Myocyte (in vitro differentiated cells): ENCODE measurements at regions not wholly inside any gene's neighbourhood (a gene's known extent, or its start where the extent isn't known, plus 50 kb on each side); places are given as distances from the start of the nearest gene placed in this dataset.
"Not testable (repeated sequence)": the region's sequence is repeated elsewhere in the genome, so short reads cannot be mapped to it uniquely, and the experiment has no call there.

Experiments used
- DNase-seq: peaks from one replicate; pipeline ENCODE4 v3.0.0-alpha.2; 2012; ENCODE audit warnings: low read depth

DNA sequence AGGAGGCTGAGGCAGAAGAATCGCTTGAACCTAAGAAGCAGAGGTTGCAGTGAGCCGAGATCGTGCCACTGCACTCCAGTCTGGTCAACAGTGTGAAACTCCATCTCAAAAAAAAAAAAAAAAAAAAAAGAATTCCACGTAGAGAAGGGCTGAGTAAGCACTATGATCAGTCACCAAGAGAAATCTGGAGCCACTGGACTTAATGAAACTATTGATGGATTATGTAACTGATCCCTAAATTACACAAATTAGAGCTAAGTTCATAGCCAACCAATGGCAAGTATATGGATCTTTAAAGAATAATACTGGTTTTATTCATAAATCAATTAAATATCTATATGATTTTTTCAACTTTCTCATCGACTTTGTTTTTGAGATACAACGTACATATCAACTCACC lies 72.2 kb upstream of the ABLIM1 start:
- no peak for DNase-seq

DNA sequence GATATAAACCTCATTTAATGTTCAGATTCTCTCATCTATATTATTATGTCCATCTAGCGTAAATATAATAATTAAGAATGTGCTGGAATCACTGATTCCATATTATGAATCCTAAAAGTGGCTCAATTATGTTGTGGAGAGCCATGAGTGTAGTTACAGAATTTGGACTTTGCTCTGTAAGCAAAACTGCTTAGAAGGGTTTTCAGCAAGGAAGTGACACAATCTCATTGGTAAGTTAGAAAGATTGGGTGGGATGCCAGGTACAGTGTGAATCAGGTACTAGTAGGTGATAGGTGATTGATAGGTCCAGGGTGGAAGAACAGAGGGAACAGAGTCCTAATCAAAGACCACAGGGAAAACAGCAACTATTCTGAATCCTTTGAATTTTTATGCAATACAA lies 74.9 kb upstream of the ABLIM1 start:
- no peak for DNase-seq

DNA sequence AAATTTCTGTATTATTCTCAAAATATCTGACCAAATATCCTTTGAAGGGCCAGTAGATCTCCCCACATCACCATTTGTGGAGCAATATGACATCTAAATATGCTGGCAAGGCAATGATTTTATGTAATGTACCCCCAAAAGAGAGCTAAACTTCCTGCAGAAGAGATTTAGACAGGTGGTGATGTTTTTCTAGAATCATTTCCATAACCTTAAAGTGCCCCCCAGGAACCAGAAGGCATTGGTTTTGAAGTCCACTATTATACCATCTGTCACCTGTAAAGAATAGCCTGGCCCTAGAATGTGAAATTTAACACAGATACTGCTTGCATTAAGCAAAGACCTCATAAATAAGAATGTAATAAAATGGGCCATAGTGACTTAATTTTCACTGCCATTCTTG lies 77.9 kb upstream of the ABLIM1 start:
- DNase-seq: no peak

DNA sequence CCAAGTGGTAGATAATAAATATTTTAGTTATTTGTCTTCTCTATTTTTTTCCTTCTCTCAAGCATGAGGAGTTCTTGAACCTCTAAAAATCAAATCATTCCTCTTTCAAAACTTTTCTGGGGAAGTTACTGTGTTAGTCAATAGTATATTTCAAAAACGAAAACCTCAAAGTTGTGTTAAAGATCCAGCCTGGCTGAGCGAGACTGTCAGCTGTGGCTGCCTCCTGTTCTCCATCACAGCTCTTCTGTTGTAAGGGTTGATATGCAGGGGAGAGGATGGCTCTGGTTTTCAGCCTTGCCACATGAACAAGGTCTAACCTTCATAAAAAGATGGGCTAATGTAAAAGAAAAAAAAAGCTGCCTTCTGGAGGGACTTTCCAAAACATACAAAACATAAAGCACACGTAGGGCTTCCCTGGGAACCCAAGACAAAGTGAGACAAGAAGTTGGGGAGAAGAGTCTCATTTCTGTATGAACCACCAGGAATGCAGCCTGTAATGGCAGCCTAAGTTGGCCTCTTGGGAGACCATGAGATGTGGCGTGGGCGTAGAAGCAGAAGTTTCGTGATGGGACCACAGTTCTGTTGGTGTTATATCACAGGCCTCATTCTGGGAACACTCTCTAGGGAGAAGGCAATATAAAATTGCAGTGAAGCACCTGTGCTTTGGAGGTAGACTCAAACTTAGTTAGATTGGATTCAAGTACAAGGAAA lies 77.9 kb upstream of the FHIP2A start:
- no peak for DNase-seq

DNA sequence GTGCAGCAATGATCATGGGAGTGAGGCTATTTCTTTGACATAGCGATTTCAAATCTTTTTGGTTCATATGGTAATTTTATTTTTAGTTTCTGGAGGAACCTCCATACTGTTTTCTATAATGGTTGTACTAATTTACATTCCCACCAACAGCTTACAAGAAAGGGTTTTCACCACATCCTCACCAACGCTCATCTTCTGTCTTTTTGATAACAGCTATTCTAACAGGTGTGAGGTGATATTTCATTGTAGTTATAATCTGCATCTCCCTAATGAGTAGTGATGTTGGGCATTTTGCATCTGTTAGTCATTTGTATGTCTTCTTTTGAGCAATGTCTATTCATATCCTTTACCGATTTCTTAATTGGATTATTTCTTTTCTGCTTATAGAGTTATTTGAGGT lies 75.0 kb upstream of the FHIP2A start:
- no peak for DNase-seq

DNA sequence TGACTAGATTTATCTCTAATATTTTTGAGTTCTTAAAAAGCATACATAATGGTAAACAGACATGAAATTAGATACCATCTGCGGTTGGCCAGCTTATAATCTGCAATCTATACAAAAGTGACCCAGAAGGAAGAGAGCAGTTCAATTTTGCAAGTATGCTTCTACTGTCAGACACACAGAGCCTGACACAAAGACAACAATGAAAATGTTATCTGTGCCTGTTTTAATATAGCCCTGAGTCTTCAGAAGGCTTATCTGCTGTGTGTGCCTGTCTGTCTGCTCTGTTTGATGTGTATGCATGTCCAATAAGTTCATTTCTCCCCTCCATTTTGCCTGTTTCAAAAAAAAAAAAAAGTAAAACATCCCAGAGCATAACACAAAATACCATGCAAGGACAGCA lies 73.3 kb upstream of the FHIP2A start:
- no peak for DNase-seq

DNA sequence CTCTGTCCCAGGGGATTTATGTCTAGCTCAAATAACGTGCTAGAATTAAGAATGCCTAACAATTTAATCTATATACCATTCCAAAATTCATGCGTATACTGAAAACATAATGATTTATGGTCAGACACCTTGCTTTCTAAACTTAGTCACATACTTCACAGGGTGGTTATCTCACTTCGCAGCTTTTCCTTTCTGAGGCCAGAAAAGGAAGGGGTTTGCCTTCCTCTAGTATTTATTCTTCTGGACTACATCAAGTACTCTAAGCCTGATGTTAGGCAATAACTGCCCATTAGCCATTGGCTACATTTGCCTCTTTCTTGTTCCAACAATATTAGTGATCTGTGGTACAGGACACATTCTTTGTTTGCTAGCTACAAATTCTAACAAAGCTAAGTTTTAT lies 72.6 kb upstream of the FHIP2A start:
- no peak for DNase-seq

DNA sequence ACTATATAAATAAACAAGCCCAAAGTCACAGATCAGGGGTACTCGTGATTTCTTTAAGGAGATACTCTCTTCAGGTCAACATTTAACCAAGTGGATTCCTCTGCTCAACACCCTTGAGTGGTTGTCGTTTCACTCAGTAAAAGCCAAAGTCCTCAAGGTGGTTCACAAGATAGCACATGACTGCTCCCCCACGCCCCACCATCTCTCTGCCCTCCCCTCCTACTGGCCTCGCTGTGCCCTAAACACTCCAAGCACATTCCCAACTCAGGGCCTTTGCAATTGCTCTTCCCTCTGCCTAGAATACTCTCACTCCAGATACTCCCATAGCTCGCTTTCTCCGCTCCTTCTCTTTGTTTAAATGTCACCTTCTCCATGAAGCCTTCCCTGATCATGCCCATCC lies 72.1 kb upstream of the FHIP2A start:
- DNase-seq: no peak

DNA sequence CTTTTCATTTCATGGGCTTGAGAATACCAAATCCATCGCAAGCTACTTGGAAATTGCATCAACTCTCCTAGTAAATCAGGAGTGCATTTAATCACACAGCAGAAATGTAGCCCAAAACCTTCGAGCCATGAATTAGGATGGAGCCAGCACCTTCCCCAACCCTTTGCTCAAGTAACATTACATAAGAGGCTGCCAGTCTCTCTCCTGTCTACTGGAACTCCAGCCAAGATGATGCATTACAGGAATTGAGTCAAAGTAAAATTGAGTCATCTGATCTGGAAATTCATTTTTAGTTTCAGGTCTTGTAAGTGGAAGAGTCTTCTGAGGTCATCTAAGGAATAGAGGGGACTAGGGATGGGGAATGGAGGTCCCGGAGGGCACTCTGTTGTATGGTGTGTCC lies 69.7 kb upstream of the FHIP2A start:
- DNase-seq: no peak

DNA sequence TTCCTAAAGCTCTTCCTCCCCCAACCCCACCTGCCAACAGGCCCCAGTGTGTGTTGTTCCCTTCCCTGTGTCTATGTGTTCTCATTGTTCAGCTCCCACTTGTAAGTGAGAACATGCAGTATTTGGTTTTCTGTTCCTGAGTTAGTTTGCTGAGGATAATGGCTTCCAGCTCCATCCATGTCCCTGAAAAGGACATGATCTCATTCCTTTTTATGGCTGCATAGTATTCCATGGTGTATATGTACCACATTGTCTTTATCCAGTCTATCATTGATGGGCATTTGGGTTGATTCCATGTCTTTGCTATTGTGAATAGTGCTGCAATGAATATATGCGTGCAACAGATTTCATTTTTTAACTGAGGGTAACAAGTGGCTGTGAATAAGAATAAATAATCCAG lies 69.0 kb upstream of the FHIP2A start:
- not testable (repeated sequence) for DNase-seq

DNA sequence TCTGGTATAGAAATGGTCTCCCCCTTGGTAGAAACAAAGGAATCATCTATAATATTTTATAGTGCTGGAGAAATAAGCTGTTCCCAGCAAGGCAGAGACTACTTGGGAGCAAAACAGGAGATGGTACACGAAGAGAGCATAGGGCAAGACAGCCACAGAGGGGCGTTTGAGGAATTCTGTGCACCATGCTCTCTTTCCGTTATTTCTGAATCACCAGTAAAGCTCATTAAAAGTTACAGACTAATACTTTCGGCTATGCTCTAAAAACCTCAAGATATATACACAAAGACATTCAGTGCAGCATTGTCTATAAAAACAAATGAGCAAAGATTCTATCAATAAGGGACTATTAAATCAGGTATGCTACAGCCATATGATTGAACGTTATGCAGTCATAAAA lies 68.5 kb upstream of the FHIP2A start:
- DNase-seq: no peak

DNA sequence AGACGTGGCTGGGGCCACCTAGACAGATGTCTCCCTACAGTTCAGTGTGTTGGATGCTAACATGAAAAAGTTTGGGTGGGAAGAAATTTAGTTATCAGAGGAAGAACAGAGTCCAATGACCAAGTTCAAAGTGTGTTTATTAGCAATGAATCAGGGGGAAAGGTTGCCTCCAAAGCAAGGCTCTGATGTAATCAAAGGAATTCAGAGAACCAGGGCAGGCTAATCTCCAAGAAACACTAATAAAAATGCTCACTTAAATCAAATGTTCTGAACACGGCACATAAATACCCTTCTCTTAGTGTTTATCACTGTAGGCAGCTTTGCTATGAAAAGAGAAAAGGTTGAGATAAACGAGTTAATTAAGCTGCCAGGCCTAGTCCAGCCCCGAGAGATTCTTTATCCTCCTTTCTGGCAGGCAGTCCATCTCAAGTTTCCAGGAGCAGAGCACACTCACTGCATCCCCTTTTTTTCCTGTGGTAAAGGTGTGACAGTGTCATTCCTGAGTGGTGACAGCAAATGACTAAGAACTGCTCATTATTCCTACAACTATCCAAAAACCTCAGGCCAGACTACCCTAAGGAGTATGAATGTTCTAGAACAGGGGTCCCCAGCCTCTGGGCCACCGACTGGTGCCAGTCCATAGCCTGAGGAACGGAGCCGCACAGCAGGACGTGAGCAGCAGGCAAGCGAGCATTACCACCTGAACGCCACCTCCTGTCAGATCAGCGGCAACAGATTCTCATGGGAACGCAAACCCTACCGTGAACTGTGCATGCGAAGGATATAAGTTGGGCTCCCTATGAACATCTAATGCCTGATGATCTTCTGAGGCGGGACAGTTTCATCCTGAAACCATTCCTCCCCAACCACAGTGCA lies 66.9 kb upstream of the FHIP2A start:
- no peak for DNase-seq

DNA sequence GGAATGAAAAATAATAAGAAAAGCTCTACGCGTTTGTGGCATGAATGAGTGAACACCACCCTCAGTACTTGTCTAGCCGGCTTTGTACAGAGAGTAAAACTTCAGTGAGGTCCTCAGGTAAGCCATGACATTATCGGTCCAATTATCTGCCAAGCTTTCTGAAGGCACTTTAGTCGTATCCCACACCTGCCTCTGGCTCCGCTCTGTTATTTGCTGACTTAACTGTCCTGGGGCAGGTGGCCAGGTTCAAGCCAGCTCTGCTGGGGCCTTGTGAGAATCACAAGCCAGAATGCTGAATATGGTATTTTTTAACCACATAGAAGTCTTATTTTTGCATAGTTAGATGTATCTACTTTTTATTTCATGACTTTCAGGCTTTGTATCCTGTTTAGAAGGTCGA lies 66.0 kb upstream of the FHIP2A start:
- no peak for DNase-seq

DNA sequence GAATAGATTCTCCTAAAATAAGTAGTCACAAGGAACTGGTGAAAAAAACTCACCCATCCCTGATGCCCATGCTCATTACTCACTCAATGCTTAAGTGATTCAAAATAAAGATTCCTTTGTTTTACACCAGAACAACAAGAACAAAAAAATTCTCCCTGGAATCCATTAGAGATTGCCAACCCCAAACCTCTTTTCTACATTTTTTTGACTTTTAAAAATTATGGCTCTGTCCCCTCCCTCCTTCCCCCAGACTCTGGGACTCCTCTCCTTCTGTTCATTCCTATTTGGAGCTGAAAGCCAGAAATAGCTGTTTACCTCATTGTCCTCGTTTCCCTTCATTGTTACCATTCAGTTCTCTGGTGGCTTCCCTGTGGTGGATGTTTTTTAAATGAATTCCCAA lies 63.2 kb upstream of the FHIP2A start:
- DNase-seq: peak; percentile 53

DNA sequence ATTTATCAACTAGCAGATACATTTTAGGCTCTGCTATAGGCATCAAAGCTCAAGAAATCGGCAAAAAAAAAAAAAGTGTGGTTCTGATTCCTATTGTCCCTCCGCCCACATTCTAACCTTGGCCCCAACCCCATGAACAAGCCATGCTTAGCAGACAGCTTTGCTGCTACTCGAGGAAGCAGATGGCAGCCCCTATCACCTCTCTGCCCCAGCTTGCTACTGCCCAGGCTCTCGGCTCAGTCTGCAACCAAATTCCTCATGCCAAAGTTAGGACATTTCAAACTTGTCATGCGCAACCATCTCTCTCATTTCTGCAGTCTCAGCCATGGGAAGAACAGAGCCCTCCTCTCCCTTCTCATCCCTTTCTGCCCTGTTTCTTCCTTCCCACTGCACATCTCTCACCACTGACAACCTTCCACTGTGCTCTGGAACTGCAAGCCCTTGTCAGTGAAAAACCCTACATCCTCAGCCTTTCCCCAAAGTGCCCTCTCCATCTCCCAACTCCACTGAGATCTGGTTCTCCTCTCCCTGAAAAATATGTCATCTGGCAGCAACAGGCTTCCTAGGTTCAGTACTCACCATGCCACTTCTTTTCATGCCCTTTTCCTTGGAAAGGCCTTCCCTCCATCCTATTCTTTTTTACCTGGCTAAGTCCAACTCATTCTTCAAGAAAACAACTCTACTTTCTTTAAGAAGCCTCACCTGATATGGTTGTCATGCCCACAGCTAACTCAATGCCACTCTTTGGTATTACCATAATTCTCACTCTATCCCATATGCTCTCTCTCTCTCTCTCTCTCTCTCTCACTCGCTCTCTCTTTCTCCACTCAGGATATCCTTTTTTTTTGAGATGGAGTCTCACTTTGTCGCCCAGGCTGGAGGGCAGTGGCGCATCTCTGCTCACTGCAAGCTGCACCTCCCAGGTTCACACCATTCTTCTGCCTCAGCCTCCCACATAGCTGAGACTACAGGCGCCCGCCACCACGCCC lies 60.1 kb upstream of the FHIP2A start:
- DNase-seq: no peak

DNA sequence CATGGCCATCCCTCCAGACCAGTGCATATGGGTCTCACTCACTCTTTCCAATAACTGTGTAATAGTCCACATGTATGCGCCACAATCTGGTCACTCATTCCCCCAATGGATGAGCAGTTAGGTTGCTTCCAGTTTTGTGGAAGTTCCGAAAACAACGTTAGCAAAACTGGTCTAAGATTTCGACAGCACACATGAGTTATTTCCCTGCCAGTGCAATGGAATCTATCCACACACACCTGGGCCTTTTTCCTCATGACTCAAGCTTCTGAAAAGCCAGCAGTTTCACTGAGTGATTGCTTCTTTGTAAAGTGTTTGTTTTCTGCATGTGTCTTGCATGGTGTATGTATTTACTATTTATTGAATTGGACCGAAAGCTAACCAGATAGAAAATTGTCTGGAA lies 58.8 kb upstream of the FHIP2A start:
- DNase-seq: no peak

DNA sequence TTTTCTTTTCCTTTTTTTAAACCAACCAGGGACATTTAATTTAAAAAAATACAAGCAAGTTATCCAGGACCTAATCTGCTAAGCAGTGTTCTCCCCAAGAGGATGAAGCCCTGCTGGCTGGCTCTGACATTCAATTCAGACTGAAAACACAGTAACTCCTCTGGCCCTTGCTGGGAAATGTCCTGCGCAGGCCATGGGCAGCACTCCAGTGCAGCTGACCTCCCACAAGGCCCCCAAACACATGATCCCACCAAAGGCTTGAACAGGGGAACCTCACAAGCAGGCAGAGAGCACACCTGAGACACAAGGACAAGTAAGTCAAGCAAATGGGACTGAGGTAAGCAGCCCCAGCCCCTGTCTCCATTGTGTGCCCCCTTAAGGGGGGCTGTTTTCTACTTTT lies 56.9 kb upstream of the FHIP2A start:
- DNase-seq: no peak

DNA sequence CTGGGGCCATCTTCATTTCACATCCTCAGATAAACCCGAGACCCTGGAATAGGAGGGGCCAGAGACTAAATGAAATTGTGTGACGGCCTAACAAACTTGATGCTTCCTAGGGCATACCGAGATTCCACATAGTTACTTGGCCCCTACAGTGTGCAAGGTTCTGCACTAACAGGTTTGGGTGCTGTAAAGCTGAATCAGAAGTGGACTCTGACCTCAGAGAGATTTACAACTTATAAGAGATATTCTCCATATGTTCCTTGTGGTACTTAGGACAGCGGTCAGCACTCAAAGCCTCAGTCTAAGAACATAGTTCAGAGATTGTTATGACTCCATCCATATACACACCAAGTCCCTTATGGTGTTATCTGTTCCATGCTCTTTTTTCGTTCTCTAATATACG lies 55.1 kb upstream of the FHIP2A start:
- no peak for DNase-seq

DNA sequence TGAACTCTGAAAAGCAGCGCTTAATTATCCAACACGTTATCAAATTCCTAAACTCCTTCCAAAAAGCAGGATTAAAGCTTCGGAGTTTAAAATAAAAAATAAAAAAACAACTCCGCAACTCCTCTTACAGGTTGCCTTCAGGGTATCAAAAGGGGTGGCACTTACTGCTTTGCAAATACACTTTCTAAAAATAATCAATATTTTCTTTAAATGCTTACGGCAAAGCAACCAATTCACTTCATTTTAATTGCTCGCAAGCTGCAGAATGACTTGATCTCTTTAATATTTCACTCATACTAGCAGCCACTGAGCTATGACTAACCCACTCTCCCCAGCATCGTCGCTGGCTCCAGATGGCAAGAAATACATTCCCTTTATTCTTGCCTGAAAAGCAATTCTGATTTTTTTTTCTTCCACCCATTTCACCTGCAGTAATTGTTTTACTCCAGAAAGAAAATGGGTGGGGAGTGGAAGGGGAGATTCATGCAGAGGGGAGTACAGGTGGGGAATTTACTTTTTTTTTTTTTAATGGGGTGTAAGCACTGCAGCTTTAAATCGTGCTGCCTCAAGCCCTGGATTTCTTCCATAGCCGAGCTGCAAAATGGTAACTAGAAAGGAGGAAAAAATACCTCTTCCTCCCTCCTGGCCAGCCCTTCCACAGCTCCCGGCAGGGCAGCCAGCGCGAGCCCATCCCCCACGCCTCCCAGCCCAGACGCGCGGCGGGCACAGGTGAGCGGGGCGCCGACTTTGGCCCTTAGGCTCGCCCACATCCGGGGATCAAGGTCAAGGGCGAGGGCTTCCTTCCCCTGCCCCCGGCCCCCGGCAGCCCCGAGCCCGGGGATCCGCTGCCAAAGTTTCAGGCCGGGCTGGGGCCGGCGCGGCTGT lies 54.2 kb upstream of the FHIP2A start:
- peak; percentile 24 for DNase-seq

DNA sequence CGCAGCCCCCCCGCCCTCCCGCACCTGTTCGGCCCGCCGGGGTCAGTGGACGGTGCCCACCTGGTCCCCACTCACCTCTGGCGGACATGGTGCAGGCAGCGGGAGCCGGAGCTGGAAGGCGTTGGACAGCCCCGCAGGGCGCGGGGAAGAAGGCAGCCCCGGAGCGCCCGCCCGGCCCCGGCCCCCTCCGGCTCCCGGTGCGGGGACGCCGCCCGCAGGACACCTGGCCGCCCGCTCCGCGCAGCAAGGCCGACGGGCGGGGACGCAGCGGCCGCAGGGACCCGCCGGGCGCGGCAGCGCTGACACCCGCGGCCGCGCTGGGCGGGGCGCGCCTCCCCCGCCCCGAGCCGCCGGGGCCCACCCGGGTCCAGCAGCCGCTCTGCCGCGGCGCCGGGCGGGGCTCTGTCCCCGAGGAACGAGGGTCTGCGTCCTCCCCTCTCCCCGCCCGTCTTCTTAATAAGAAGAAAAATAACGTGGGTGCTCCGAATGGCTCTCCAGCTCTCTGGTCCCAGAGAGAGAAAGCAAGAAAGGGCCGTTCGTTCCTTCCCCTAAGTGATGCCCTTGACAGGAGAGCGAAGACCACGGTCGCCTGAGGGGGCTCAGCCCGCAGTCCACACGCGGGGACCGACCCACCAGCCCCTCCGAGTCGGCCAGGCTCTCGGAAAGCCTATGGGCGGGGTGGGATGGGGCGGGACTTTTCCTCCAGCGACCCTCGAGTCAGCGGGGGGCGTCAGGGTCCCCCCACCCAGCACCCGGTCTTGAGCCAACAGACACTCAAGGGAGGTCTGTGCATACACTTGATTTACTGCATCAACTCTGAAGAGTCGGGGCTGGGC lies 53.4 kb upstream of the FHIP2A start:
- DNase-seq: no peak
